ENCODE measurements at regions not wholly inside any gene's neighbourhood (a gene's known extent, or its start where the extent isn't known, plus 50 kb on each side); places are given as distances from the start of the nearest gene placed in this dataset.
"Not testable (repeated sequence)": the region's sequence is repeated elsewhere in the genome, so short reads cannot be mapped to it uniquely, and the experiment has no call there.

DNA sequence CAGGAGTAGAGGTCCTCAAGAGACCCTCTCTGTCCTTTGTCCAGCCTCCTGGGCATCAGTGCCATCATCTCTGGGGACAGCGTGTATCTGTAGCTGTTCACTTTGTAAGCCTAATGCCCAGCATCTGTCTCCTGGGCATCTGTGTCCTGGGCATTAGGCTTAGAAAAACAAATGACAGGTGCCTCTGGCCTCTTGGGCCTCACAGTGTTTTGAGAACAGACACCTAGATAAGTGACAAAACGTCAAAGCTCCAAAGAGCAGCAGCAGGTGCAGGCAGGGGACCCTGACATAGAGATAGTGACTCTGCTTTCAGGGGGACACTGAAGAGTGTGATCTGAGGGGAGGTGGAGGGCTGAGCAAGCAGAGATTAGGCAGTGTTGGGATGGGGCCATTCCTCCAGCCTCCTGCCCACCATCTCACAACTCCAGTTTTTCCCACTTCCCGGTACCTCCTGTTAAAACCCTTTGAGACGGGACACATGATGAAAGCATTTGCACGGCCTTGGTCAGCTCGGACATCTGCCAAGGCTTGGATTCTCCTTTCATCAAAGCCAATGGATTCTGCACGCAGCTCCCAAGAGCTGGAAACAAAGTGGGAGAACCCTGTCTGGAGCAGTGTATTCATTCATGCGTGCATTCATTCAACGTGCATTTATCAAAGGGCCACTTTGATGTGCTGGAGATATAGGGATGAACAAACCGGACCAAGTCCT is 55.5 kb upstream of the CD93 start:
- DNase-seq (no peak), ATAC-seq (replicated peaks in 1 of 2) (no peak)
- H3K4me1 Mint-ChIP-seq (ENCODE audit: low read depth): peaks cover 30% of the 10 kb centered on the region
- H3K9me3 Mint-ChIP-seq: no peaks in the 10 kb centered on the region
- no peak overlapping the region for H3K4me3 Mint-ChIP-seq
- H3K27me3 Mint-ChIP-seq (ENCODE audit: low read depth): peaks cover 13% of the 10 kb centered on the region
- H3K36me3 Mint-ChIP-seq (ENCODE audit: insufficient read depth in 2 of 2): no peaks in the 10 kb centered on the region
- H3K27ac Mint-ChIP-seq: no peak overlapping the region

DNA sequence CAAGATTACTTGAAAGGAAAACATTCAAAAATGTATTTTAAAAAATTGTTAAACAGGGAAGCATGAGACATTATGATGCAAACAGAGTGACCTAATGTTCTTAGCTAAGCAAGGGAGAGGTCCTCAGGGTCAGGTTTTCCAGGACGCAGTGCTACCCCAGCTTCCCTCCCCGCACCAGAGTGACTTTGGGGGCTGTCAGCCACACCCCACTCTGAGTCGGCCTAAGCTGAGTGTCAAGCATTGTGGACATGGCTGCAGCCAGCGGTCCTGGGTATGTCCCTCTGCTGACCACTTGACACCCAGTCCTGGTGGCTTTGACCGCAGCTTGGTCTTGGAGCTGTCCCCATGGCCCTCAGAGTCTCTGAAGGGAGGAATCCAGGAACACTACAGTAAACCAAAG is 54.9 kb upstream of the CD93 start:
- no peak for ATAC-seq (replicated peaks in 1 of 2)
- H3K9me3 Mint-ChIP-seq: no peaks in the 10 kb centered on the region
- H3K36me3 Mint-ChIP-seq (ENCODE audit: insufficient read depth in 2 of 2): no peaks in the 10 kb centered on the region
- no peak overlapping the region for H3K4me3 Mint-ChIP-seq
- peaks cover 29% of the 10 kb centered on the region for H3K4me1 Mint-ChIP-seq (ENCODE audit: low read depth)
- H3K27ac Mint-ChIP-seq: no peak overlapping the region
- DNase-seq: no peak
- H3K27me3 Mint-ChIP-seq (ENCODE audit: low read depth): peaks cover 7% of the 10 kb centered on the region

DNA sequence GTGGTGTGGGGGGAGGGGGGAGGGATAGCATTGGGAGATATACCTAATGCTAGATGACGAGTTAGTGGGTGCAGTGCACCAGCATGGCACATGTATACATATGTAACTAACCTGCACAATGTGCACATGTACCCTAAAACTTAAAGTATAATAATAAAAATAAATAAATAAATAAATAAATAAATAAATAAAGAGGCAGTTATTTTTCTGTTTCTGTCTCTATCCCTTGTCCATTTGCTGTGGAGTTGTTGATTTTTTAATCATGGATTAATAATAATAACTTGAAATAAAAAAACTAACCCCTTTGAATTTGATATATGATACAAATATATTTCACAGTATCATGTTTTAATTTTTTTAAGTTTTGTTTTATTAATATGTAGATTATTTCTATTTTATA is 53.9 kb upstream of the CD93 start:
- peaks cover 25% of the 10 kb centered on the region for H3K4me1 Mint-ChIP-seq (ENCODE audit: low read depth)
- H3K27ac Mint-ChIP-seq; ATAC-seq (replicated peaks in 1 of 2); H3K4me3 Mint-ChIP-seq; H3K27me3 Mint-ChIP-seq (ENCODE audit: low read depth); DNase-seq; H3K9me3 Mint-ChIP-seq; H3K36me3 Mint-ChIP-seq (ENCODE audit: insufficient read depth in 2 of 2): not testable (repeated sequence)

DNA sequence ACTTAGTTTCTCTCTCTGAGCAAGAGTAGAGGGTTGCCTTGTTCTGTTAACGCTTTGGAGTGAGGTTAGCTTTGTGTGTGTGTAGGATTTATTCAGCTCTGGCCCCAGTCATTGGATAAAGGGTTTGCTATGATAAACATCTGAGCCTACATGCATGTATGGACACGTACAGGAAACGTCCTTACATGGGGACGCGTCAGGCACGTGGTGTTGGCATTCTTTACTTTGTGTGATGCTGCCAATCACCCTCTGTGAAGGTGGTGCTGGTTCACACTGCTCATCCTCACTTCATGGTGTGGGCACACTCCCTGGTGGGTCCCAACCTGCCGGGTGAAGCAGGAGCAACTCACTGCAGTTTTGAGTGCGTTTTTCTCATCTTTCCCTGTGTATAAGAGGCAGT is 53.4 kb upstream of the CD93 start:
- ATAC-seq (replicated peaks in 1 of 2): no peak
- Mint-ChIP-seq H3K9me3 (no peaks in the 10 kb centered on the region), H3K4me1 (ENCODE audit: low read depth) (peaks cover 24% of the 10 kb centered on the region), H3K27ac (no peak overlapping the region), H3K27me3 (ENCODE audit: low read depth) (no peaks in the 10 kb centered on the region), H3K36me3 (ENCODE audit: insufficient read depth in 2 of 2) (no peaks in the 10 kb centered on the region), H3K4me3 (no peak overlapping the region)
- DNase-seq: no peak

DNA sequence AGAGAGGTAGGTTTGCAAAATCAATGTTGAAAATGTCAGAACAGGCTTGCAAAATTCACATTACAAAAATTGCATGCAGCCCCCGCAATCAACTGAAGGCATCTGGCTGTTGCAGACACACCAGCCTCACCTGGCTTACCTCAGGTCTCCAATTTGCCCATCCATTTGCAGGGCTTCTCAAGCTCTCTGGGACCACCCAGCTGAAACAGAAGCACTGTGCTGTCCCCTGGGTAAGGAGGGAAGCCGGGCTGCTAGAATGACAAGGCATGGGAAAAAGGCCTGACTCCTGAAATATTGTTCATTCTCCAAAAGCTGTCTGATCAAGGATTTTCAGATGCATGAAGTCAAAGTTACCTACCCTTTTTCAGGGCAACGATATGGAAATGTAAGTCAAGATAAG is 52.6 kb upstream of the CD93 start:
- H3K27ac Mint-ChIP-seq: no peak overlapping the region
- no peaks in the 10 kb centered on the region for H3K36me3 Mint-ChIP-seq (ENCODE audit: insufficient read depth in 2 of 2)
- peaks cover 24% of the 10 kb centered on the region for H3K4me1 Mint-ChIP-seq (ENCODE audit: low read depth)
- ATAC-seq (replicated peaks in 1 of 2) (no peak), DNase-seq (no peak)
- no peaks in the 10 kb centered on the region for H3K9me3 Mint-ChIP-seq
- H3K4me3 Mint-ChIP-seq: no peak overlapping the region
- no peaks in the 10 kb centered on the region for H3K27me3 Mint-ChIP-seq (ENCODE audit: low read depth)

DNA sequence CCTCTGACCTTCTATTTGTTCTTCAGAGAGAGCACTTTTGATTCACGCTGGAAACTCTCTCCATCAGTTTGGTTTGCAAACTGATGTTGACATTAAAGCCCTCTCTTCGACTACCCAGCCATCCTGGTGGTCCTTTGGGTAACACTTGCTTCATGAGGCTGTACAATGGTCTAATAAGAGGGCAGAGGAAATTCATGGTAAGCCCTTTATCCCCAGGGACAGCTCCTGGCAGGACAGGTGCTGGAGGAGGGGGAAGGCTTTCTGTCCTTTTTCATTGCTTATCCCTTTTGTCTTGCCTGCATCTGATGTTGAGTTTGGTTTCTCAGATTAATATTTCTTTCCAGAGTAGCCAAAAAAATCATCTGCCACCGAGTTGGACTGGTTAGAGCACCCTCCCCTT is 52.1 kb upstream of the CD93 start:
- Mint-ChIP-seq H3K4me1 (ENCODE audit: low read depth) (peaks cover 20% of the 10 kb centered on the region), H3K36me3 (ENCODE audit: insufficient read depth in 2 of 2) (no peaks in the 10 kb centered on the region), H3K27ac (no peak overlapping the region), H3K4me3 (no peak overlapping the region), H3K9me3 (no peaks in the 10 kb centered on the region), H3K27me3 (ENCODE audit: low read depth) (no peaks in the 10 kb centered on the region)
- ATAC-seq (replicated peaks in 1 of 2) (no peak), DNase-seq (no peak)

DNA sequence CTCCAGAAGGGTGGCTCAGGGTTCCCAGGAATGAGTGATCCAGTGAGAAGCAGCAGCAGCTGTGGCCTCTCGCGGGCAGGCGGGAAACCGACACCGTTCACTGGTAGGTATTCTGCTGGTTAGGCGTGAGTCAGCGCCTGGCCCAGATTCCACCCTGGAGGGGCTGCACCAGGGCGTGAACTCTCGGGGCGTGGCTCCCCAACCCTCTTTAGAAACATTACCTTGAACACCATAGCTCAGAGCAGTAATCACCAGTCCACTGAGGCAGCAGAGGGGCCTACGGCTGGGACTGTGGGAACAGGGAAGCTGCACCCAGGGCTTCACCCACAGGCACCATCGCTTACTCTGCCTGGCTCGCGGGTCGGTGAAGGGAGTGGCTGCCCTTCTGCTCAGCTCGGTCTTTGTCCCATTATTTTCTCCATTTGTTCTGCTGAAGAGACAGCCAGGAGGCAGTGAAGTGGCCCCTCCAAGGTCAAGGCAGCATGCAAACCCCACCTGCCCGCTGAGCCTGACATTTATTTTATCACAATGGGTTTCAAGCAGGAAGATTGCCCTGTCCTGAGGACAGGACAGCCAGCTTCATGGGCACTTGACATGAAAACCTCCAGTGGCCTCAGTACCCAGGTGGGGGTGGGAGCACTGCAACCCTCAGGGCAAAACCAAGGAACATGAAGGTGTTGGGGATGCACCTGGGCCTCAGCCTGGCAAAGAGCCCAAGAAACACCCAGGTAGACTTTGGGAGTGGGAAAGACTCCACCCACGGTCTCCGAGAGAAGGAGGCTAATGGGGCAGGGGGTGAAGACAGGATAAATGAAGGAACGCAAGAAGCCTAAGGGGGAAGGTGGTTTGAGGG is 51.0 kb upstream of the CD93 start:
- ATAC-seq (replicated peaks in 1 of 2) (no peak), DNase-seq (no peak)
- H3K4me1 Mint-ChIP-seq (ENCODE audit: low read depth): peaks cover 8% of the 10 kb centered on the region
- H3K4me3 Mint-ChIP-seq: no peak overlapping the region
- H3K27ac Mint-ChIP-seq: no peak overlapping the region
- no peaks in the 10 kb centered on the region for H3K27me3 Mint-ChIP-seq (ENCODE audit: low read depth)
- H3K36me3 Mint-ChIP-seq (ENCODE audit: insufficient read depth in 2 of 2): no peaks in the 10 kb centered on the region
- no peaks in the 10 kb centered on the region for H3K9me3 Mint-ChIP-seq

DNA sequence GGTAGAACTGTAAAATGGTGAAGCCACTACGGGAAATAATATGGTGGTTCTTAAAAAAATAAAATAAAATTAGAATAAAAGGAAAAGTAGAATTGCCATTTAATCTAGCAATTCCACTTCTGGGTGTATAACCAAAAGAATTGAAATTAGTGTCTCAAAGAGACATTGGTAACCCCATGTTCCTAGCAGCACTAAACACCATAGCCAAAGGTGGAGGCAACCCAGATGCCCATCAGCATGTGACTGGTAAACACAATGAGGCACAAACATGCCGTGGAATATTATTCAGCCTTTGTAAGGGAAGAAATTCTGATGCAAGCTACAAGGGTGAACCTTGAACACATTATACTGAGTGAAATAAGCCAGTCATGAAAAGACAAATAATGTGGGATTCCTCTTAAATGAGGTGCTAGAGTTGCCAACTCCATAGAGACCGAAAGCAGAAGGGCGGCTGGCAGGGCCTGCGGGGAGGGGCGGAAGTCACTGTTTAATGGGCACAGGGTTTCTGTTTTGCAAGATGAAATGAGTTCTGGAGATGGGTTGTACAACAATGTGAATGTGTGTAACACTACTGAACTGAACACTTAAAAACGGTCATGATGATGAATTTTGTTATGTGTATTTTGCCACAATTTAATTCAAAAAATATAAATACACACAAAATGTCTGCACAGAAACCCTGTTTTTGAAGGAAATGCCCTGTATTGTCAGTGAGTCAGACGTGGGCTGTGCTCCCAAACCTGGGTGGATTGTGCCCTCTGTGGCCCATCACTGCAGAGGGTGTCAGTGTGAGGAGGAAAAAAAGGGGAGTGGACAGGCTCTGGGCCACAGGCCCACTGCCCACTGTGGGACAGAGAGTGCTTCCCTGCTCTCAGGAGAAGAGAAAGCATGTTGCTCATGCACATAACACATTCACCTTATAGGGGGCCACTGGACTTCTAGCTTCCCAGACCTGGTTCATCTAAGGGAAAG is 49.6 kb upstream of the CD93 start:
- ATAC-seq (replicated peaks in 1 of 2) (no peak), DNase-seq (no peak)
- Mint-ChIP-seq H3K36me3 (ENCODE audit: insufficient read depth in 2 of 2) (no peaks in the 10 kb centered on the region), H3K4me3 (no peak overlapping the region), H3K9me3 (no peaks in the 10 kb centered on the region), H3K4me1 (ENCODE audit: low read depth) (no peaks in the 10 kb centered on the region), H3K27ac (no peak overlapping the region), H3K27me3 (ENCODE audit: low read depth) (no peaks in the 10 kb centered on the region)
